Astrocyte (in vitro differentiated cells and primary cell): ENCODE measurements at regions not wholly inside any gene's neighbourhood (a gene's known extent, or its start where the extent isn't known, plus 50 kb on each side); places are given as distances from the start of the nearest gene placed in this dataset.

Experiments used
- DNase-seq: peaks from one replicate; pipeline ENCODE4 v3.0.0-alpha.2; 2010; ENCODE audit warnings: low read depth
- FAIRE-seq: peaks from 2 replicates; lab custom pipeline; 2011; peaks lifted over from hg19 to GRCh38; lab: Jason Lieb, UNC
- H2AFZ ChIP-seq: 2 replicates; pipeline ENCODE4 v1.6.0; 2012; ENCODE audit warnings: low read depth, low read length, inconsistent platforms
- H3K27ac ChIP-seq: 2 replicates; pipeline ENCODE4 v1.5.1; 2011; ENCODE audit warnings: low read depth, low read length, inconsistent platforms
- H3K27me3 ChIP-seq: 2 replicates; pipeline ENCODE4 v1.6.0; 2011; ENCODE audit warnings: low read length, inconsistent platforms; ENCODE audit not compliant: insufficient read depth
- H3K36me3 ChIP-seq: 2 replicates; pipeline ENCODE4 v1.5.1; 2011; ENCODE audit warnings: low read length, inconsistent platforms; ENCODE audit not compliant: insufficient read depth
- H3K4me1 ChIP-seq: 2 replicates; pipeline ENCODE4 v1.5.1; 2011; ENCODE audit warnings: low read length, inconsistent platforms; ENCODE audit not compliant: insufficient read depth
- H3K4me2 ChIP-seq: 2 replicates; pipeline ENCODE4 v1.6.0; 2012; ENCODE audit warnings: low read length, inconsistent platforms
- H3K4me3 ChIP-seq: 2 replicates; pipeline ENCODE4 v1.5.1; 2011; ENCODE audit warnings: low read depth, mild to moderate bottlenecking, low read length, inconsistent platforms; ENCODE audit not compliant: insufficient read depth
- H3K79me2 ChIP-seq: 2 replicates; pipeline ENCODE4 v1.6.0; 2012; ENCODE audit warnings: mild to moderate bottlenecking, low read length, inconsistent platforms; ENCODE audit not compliant: insufficient read depth
- H3K9ac ChIP-seq: 2 replicates; pipeline ENCODE4 v1.6.0; 2012; ENCODE audit warnings: mild to moderate bottlenecking, low read length, inconsistent platforms
- H3K9me3 ChIP-seq: 2 replicates; pipeline ENCODE4 v1.5.1; 2012; ENCODE audit warnings: low read depth, mild to moderate bottlenecking, low read length, inconsistent platforms; ENCODE audit not compliant: insufficient read depth
- H4K20me1 ChIP-seq: 2 replicates; pipeline ENCODE4 v1.6.0; 2012; ENCODE audit warnings: low read length, inconsistent platforms; ENCODE audit not compliant: insufficient read depth
- H3K27ac Mint-ChIP-seq: one replicate; pipeline ENCODE4 v1.8.0; 2021; ENCODE audit warnings: mild to moderate bottlenecking, mixed read lengths; ENCODE audit not compliant: unreplicated experiment
- H3K27me3 Mint-ChIP-seq: one replicate; pipeline ENCODE4 v1.8.0; 2021; ENCODE audit warnings: low read depth, mixed read lengths; ENCODE audit not compliant: unreplicated experiment
- H3K36me3 Mint-ChIP-seq: one replicate; pipeline ENCODE4 v1.8.0; 2021; ENCODE audit warnings: low read depth, mixed read lengths; ENCODE audit not compliant: unreplicated experiment
- H3K4me1 Mint-ChIP-seq: one replicate; pipeline ENCODE4 v1.8.0; 2021; ENCODE audit warnings: low read depth, mixed read lengths; ENCODE audit not compliant: unreplicated experiment
- H3K4me3 Mint-ChIP-seq: one replicate; pipeline ENCODE4 v1.8.0; 2021; ENCODE audit warnings: mild to moderate bottlenecking, moderate library complexity, mixed read lengths; ENCODE audit not compliant: unreplicated experiment
- H3K9me3 Mint-ChIP-seq: one replicate; pipeline ENCODE4 v1.8.0; 2021; ENCODE audit warnings: mild to moderate bottlenecking, mixed read lengths; ENCODE audit not compliant: unreplicated experiment
- CTCF ChIP-seq: IDR thresholded peaks from 2 replicates; pipeline ENCODE4 v1.5.1; 2011; ENCODE audit warnings: low read depth, mild to moderate bottlenecking, inconsistent platforms, low read length, moderate library complexity; ENCODE audit not compliant: insufficient read depth
- EZH2 ChIP-seq: IDR thresholded peaks from 2 replicates; pipeline ENCODE4 v1.6.1; 2012; ENCODE audit warnings: mild to moderate bottlenecking, low read length, inconsistent platforms; ENCODE audit not compliant: insufficient read depth

- H3K4me3 Mint-ChIP-seq, result no peak overlapping the region
- H3K4me1 ChIP-seq, result no peaks in the 10 kb centered on the region
- no peaks in the 10 kb centered on the region for H3K27me3 ChIP-seq
- no peaks in the 10 kb centered on the region for H3K36me3 ChIP-seq
- H3K4me1 Mint-ChIP-seq, result peaks cover 9% of the 10 kb centered on the region
- no peaks in the 10 kb centered on the region for H3K79me2 ChIP-seq
- no peak overlapping the region for H3K27ac ChIP-seq
- H3K9ac ChIP-seq, result no peak overlapping the region
- FAIRE-seq (no peak), DNase-seq (no peak)
- peaks cover 7% of the 10 kb centered on the region for H3K27me3 Mint-ChIP-seq
- H3K4me3 ChIP-seq, result no peak overlapping the region
- H3K4me2 ChIP-seq, result no peak overlapping the region
- TF ChIP-seq EZH2 (no peak), CTCF (no peak)
- H3K9me3 Mint-ChIP-seq, result no peaks in the 10 kb centered on the region
- no peak overlapping the region for H2AFZ ChIP-seq
- no peaks in the 10 kb centered on the region for H4K20me1 ChIP-seq
- H3K9me3 ChIP-seq, result no peaks in the 10 kb centered on the region
- no peaks in the 10 kb centered on the region for H3K36me3 Mint-ChIP-seq
- H3K27ac Mint-ChIP-seq, result no peak overlapping the region
Observed at GRCh38 chr5:136420168-136420898, 55.0 kb upstream of the TRPC7 start.

- H3K27ac Mint-ChIP-seq, result no peak overlapping the region
- DNase-seq, result no peak
- Histone ChIP-seq H3K79me2 (no peaks in the 10 kb centered on the region), H3K9me3 (no peaks in the 10 kb centered on the region), H3K4me3 (no peak overlapping the region), H3K36me3 (no peaks in the 10 kb centered on the region), H3K4me2 (no peak overlapping the region), H2AFZ (no peak overlapping the region), H3K27ac (no peak overlapping the region), H3K9ac (no peak overlapping the region), H3K4me1 (no peaks in the 10 kb centered on the region), H4K20me1 (no peaks in the 10 kb centered on the region), H3K27me3 (no peaks in the 10 kb centered on the region)
- no peak overlapping the region for H3K4me3 Mint-ChIP-seq
- H3K9me3 Mint-ChIP-seq, result no peaks in the 10 kb centered on the region
- peaks cover 15% of the 10 kb centered on the region for H3K4me1 Mint-ChIP-seq
- peaks cover 7% of the 10 kb centered on the region for H3K27me3 Mint-ChIP-seq
- TF ChIP-seq EZH2 (no peak), CTCF (no peak)
- no peaks in the 10 kb centered on the region for H3K36me3 Mint-ChIP-seq
- FAIRE-seq, result no peak
Observed at GRCh38 chr5:136418301-136418700, 53.0 kb upstream of the TRPC7 start.
